DND-41 (cell line): ENCODE measurements at regions not wholly inside any gene's neighbourhood (a gene's known extent, or its start where the extent isn't known, plus 50 kb on each side); places are given as distances from the start of the nearest gene placed in this dataset.

Source experiments
- EZH2 ChIP-seq: IDR thresholded peaks from 3 replicates; pipeline ENCODE4 v1.6.1; 2012; ENCODE audit warnings: borderline replicate concordance, low read depth, mild to moderate bottlenecking, moderate library complexity, low read length, inconsistent platforms; ENCODE audit not compliant: severe bottlenecking
- TF ChIP-seq, protein P1 (sequence below): IDR thresholded peaks from 2 replicates; pipeline ENCODE4 v1.5.1; 2012; ENCODE audit warnings: borderline replicate concordance, low read length, moderate library complexity, mild to moderate bottlenecking; ENCODE audit not compliant: poor library complexity, severe bottlenecking; ENCODE audit errors: extremely low read depth

DNA sequence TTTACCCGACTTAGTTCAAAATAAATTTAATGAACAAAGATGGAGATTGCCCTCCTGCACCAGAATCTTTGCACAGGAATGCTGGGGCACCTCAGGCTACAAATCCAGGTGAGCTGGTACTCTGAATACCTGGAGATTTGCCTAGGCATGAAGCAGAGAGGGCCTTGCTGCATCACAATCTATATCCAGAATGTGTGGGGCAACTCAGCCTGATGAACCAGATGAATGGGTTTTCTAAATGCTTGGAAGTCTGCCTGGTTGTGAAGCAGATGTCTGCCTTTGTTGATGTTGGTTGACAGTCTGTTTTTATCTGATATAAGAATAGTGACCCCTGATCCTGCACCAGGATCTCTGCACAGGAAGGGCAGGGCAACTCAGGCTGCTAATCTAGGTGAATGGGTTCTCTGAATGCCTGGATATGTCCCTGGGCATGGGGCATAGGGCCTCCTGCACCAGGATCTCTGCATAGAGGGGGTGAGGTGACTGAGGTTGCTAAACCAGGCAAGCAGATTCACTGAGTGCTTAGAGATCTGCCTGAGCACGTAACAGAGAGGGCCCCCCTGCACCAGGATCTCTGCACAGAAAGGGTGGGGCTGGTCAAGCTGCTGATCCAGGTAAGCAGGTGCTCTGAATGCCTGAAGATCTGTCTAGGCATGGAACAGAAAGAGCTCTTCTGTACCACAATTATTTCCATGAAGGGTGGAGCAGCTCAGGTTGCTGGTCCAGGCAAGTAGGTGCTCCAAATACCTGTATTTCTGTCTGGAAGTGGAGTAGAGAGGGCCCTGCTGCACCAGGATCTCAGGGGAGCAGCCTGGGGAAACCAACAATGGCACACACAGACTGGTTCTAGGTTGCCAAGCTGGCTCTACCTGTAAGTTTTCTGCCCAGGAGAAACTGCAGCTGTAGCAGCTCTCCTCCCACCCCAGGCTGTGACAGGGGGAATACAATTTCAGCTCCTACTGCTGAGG is 437.5 kb downstream of the MMUT start:
- TF ChIP-seq, protein P1, sequence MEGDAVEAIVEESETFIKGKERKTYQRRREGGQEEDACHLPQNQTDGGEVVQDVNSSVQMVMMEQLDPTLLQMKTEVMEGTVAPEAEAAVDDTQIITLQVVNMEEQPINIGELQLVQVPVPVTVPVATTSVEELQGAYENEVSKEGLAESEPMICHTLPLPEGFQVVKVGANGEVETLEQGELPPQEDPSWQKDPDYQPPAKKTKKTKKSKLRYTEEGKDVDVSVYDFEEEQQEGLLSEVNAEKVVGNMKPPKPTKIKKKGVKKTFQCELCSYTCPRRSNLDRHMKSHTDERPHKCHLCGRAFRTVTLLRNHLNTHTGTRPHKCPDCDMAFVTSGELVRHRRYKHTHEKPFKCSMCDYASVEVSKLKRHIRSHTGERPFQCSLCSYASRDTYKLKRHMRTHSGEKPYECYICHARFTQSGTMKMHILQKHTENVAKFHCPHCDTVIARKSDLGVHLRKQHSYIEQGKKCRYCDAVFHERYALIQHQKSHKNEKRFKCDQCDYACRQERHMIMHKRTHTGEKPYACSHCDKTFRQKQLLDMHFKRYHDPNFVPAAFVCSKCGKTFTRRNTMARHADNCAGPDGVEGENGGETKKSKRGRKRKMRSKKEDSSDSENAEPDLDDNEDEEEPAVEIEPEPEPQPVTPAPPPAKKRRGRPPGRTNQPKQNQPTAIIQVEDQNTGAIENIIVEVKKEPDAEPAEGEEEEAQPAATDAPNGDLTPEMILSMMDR: no peak
- no peak for TF ChIP-seq EZH2
